ENCODE measurements at regions not wholly inside any gene's neighbourhood (a gene's known extent, or its start where the extent isn't known, plus 50 kb on each side); places are given as distances from the start of the nearest gene placed in this dataset.

DNA sequence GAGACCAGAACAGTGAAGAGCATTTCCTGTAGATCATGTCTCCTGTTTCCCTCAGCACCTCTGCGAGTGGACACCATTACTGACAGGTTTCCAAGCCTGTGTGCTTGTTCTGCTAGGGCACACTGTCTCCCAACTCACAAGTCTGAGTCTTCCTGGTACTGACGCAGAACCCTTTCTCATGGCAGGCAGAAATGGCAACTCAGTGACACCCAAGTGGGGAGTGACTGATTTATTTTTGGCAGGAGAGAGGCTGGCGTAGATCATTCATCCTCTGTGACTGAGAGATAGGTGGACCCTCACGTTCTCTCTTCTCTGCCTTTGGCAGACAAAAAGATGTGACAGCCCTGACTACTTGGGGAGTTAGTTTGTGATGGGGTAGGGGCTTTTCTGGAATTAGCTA is 183.4 kb downstream of the RFC3 start:
- TF ChIP-seq, protein P1, sequence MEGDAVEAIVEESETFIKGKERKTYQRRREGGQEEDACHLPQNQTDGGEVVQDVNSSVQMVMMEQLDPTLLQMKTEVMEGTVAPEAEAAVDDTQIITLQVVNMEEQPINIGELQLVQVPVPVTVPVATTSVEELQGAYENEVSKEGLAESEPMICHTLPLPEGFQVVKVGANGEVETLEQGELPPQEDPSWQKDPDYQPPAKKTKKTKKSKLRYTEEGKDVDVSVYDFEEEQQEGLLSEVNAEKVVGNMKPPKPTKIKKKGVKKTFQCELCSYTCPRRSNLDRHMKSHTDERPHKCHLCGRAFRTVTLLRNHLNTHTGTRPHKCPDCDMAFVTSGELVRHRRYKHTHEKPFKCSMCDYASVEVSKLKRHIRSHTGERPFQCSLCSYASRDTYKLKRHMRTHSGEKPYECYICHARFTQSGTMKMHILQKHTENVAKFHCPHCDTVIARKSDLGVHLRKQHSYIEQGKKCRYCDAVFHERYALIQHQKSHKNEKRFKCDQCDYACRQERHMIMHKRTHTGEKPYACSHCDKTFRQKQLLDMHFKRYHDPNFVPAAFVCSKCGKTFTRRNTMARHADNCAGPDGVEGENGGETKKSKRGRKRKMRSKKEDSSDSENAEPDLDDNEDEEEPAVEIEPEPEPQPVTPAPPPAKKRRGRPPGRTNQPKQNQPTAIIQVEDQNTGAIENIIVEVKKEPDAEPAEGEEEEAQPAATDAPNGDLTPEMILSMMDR (IDR thresholded peaks at IDR 0.05; ENCODE audit: low read depth, low read length, missing input control) = no peak
- TF ChIP-seq SP1 (IDR thresholded peaks at IDR 0.05) (no peak), HNF4A (conservative IDR thresholded peaks at IDR 0.05) (no peak), TAF1 (conservative IDR thresholded peaks at IDR 0.05) (no peak), FOXA1 (IDR thresholded peaks at IDR 0.05) (no peak)

Data from liver (tissue), 3 donors.